Gastrocnemius medialis (tissue), 4 donors: ENCODE measurements at regions not wholly inside any gene's neighbourhood (a gene's known extent, or its start where the extent isn't known, plus 50 kb on each side); places are given as distances from the start of the nearest gene placed in this dataset.

Experiments used
- POLR2A ChIP-seq, 2 donors: fragments of 450-650 bp; IDR thresholded peaks; one replicate each; pipeline ENCODE4 v1.6.1; 2017; ENCODE audit warnings: antibody characterized with exemption in 2 of 2, mild to moderate bottlenecking in 2 of 2, moderate library complexity in 2 of 2
- TF ChIP-seq, protein P1 (sequence below), 5 experiments: fragments of 450-650 bp in 3 of 5; fragments of 200-600 bp in 2 of 5; sonication (generic) in 2 of 5; IDR thresholded peaks in 4 of 5; conservative IDR thresholded peaks in 1 of 5; 1 replicate in 4 of 5; 2 replicates in 1 of 5; pipeline ENCODE4 v1.5.1; 2016 to 2019; ENCODE audit warnings: antibody characterized with exemption in 5 of 5, mild to moderate bottlenecking in 3 of 5, moderate library complexity in 3 of 5

DNA sequence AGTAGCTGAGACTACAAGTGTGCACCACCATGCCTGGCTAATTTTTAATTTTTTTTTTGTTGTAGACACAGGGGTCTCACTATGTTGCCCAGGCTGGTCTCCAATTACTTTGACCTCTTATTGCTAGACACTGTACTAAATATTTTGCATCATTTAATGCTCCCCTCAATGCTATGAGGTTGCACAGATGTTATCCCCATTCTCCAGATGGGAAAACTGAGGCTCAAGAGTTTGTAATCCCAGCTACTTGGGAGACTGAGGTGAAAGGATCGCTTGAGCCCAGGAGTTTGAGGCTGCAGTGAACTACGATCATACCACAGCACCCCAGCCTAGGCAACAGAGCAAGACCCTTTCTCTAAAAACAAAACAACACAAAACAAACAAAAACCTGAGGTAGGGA lies 443.3 kb upstream of the C16orf82 start:
- TF ChIP-seq, protein P1, sequence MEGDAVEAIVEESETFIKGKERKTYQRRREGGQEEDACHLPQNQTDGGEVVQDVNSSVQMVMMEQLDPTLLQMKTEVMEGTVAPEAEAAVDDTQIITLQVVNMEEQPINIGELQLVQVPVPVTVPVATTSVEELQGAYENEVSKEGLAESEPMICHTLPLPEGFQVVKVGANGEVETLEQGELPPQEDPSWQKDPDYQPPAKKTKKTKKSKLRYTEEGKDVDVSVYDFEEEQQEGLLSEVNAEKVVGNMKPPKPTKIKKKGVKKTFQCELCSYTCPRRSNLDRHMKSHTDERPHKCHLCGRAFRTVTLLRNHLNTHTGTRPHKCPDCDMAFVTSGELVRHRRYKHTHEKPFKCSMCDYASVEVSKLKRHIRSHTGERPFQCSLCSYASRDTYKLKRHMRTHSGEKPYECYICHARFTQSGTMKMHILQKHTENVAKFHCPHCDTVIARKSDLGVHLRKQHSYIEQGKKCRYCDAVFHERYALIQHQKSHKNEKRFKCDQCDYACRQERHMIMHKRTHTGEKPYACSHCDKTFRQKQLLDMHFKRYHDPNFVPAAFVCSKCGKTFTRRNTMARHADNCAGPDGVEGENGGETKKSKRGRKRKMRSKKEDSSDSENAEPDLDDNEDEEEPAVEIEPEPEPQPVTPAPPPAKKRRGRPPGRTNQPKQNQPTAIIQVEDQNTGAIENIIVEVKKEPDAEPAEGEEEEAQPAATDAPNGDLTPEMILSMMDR (IDR thresholded peaks at IDR 0.05 in 4 of 5, conservative IDR thresholded peaks at IDR 0.05 in 1 of 5), result no peak
- TF ChIP-seq POLR2A (IDR thresholded peaks at IDR 0.05), result no peak
